ENCODE measurements at regions not wholly inside any gene's neighbourhood (a gene's known extent, or its start where the extent isn't known, plus 50 kb on each side); places are given as distances from the start of the nearest gene placed in this dataset.

DNA sequence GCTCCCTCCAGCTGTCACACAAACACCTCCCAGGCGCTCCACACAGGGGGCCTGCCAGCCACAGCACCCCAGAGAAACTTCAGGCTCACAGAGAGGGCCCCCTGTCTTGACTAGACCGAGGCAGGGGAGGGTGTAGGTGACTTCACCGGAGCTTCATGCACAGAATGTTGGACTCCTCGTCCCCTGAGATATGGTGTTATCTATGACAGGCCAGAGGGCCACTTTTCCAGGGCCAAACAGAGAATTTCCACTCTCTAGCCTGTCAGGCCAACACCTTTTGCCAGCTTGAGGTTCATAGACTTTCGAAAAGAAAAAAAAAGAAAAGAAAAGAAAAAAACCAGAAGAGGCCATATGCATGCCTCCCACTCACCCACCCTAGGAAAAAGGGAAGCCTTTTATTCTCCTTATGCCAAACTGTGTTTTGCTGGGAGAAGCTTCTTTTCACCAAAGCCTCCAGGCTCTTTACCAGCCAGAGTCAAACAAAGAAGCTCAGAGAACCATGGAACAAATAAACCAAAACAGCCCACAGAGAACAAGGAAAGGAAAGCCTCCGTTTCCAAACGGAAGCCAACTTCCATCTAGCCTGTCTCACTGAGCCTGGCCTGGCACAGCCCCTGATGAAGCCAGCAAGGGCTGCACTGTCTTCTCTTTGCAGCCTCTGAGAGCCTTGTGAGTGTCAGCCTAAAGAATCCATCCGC is 313.2 kb upstream of the JARID2 start:
- TF ChIP-seq FOXP2 (optimal IDR thresholded peaks at IDR 0.05; ENCODE audit: borderline replicate concordance, extremely low read depth, extremely low read length, insufficient read depth) (no peak), TAF1 (IDR thresholded peaks at IDR 0.05; ENCODE audit: borderline replicate concordance, insufficient read depth, low read length) (no peak), REST (IDR thresholded peaks at IDR 0.05; ENCODE audit: insufficient read depth in 1 of 2, low read depth in 2 of 2, low read length in 2 of 2) (no peak), SIN3A (IDR thresholded peaks at IDR 0.05; ENCODE audit: borderline replicate concordance, insufficient read depth, low read length) (no peak), POLR2AphosphoS5 (IDR thresholded peaks at IDR 0.05; ENCODE audit: low read depth, low read length) (no peak)

DNA sequence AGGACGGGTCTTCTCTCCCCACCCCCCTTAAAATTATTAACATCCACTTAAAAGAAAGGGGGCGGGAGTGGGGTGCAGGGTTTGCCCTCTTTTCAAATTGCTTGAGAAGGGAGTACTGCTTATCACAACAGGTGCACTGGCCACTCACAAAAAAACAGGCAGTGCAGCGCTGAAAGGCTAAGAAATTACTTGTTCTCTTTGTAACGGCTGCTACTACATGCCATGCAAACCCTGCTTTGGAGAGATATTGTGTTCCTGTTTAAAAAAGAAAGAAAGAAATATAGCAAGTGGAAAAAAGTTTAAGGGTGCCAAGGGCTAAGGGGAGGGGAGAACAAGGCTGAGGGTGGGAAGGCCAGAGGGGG is 312.7 kb upstream of the JARID2 start:
- TF ChIP-seq POLR2AphosphoS5 (IDR thresholded peaks at IDR 0.05; ENCODE audit: low read depth, low read length): no peak
- TF ChIP-seq FOXP2 (optimal IDR thresholded peaks at IDR 0.05; ENCODE audit: borderline replicate concordance, extremely low read depth, extremely low read length, insufficient read depth): no peak
- TF ChIP-seq REST (IDR thresholded peaks at IDR 0.05; ENCODE audit: insufficient read depth in 1 of 2, low read depth in 2 of 2, low read length in 2 of 2): no peak
- no peak for TF ChIP-seq TAF1 (IDR thresholded peaks at IDR 0.05; ENCODE audit: borderline replicate concordance, insufficient read depth, low read length)
- TF ChIP-seq SIN3A (IDR thresholded peaks at IDR 0.05; ENCODE audit: borderline replicate concordance, insufficient read depth, low read length): no peak

- no peak for TF ChIP-seq FOXP2 (optimal IDR thresholded peaks at IDR 0.05; ENCODE audit: borderline replicate concordance, extremely low read depth, extremely low read length, insufficient read depth)
- TF ChIP-seq POLR2AphosphoS5 (IDR thresholded peaks at IDR 0.05; ENCODE audit: low read depth, low read length): no peak
- no peak for TF ChIP-seq TAF1 (IDR thresholded peaks at IDR 0.05; ENCODE audit: borderline replicate concordance, insufficient read depth, low read length)
- no peak for TF ChIP-seq REST (IDR thresholded peaks at IDR 0.05; ENCODE audit: insufficient read depth in 1 of 2, low read depth in 2 of 2, low read length in 2 of 2)
- TF ChIP-seq SIN3A (IDR thresholded peaks at IDR 0.05; ENCODE audit: borderline replicate concordance, insufficient read depth, low read length): no peak
Measured at GRCh38 chr6:14934013-14934412, 311.9 kb upstream of the JARID2 start.

DNA sequence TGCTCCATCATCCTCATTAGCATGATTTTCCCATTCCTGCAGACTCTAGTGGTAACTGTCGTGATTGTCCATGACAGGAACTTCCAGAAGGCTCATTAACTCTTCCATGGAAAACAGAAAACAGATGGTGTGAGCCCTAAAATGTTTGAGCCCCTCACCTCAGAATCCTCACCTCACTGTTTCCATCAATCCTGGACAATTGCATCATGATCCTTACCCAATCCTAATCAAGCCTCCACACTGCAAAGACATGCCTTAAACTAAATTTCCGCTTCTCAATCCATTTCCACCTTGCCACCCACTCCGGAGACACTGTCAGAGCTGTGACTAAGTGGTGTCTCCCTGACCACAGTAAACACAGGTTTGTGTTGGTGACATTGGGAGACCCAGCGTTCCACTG is 311.0 kb upstream of the JARID2 start:
- no peak for TF ChIP-seq FOXP2 (optimal IDR thresholded peaks at IDR 0.05; ENCODE audit: borderline replicate concordance, extremely low read depth, extremely low read length, insufficient read depth)
- no peak for TF ChIP-seq TAF1 (IDR thresholded peaks at IDR 0.05; ENCODE audit: borderline replicate concordance, insufficient read depth, low read length)
- TF ChIP-seq SIN3A (IDR thresholded peaks at IDR 0.05; ENCODE audit: borderline replicate concordance, insufficient read depth, low read length): no peak
- no peak for TF ChIP-seq POLR2AphosphoS5 (IDR thresholded peaks at IDR 0.05; ENCODE audit: low read depth, low read length)
- no peak for TF ChIP-seq REST (IDR thresholded peaks at IDR 0.05; ENCODE audit: insufficient read depth in 1 of 2, low read depth in 2 of 2, low read length in 2 of 2)
